SU-DHL-6 (cell line): ENCODE measurements at regions not wholly inside any gene's neighbourhood (a gene's known extent, or its start where the extent isn't known, plus 50 kb on each side); places are given as distances from the start of the nearest gene placed in this dataset.

Source experiments
- H2AFZ ChIP-seq: fragments of 200-600 bp; sonication (generic); 2 replicates; pipeline ENCODE4 v1.6.1; 2014; ENCODE audit warnings: low read depth, mild to moderate bottlenecking, moderate library complexity, mixed read lengths, antibody characterized with exemption, low read length; ENCODE audit not compliant: severe bottlenecking
- H3F3A ChIP-seq: fragments of 200-600 bp; shearing (Covaris generic); 2 replicates; pipeline ENCODE4 v1.6.0; 2016; ENCODE audit warnings: antibody characterized with exemption, mild to moderate bottlenecking; ENCODE audit not compliant: insufficient read depth
- H3K27ac ChIP-seq: fragments of 200-600 bp; sonication (generic); 2 replicates; pipeline ENCODE4 v1.5.1; 2016; ENCODE audit warnings: low read depth, mild to moderate bottlenecking, low read length, moderate library complexity, mixed read lengths
- H3K27me3 ChIP-seq: fragments of 200-600 bp; sonication (generic), shearing (Covaris generic); 2 replicates; pipeline ENCODE4 v1.6.0; 2014; ENCODE audit warnings: mild to moderate bottlenecking, low read length
- H3K36me3 ChIP-seq: fragments of 200-600 bp; sonication (generic); 2 replicates; pipeline ENCODE4 v1.6.1; 2014; ENCODE audit warnings: mild to moderate bottlenecking, low read length, mixed read lengths
- H3K4me2 ChIP-seq: fragments of 300-600, 200-600 bp; shearing (Covaris generic), sonication (generic); 2 replicates; pipeline ENCODE4 v1.6.0; 2014; ENCODE audit warnings: low read length, low read depth, mild to moderate bottlenecking; ENCODE audit not compliant: poor library complexity, severe bottlenecking
- H3K4me3 ChIP-seq: fragments of 200-600 bp; sonication (generic); 2 replicates; pipeline ENCODE4 v1.5.1; 2014; ENCODE audit warnings: antibody characterized with exemption, low read length, mild to moderate bottlenecking, mixed read lengths; ENCODE audit not compliant: insufficient read depth, poor library complexity, severe bottlenecking
- H3K79me2 ChIP-seq: fragments of 200-600 bp; sonication (generic); 2 replicates; pipeline ENCODE4 v1.6.1; 2014; ENCODE audit warnings: mild to moderate bottlenecking, low read length, moderate library complexity; ENCODE audit not compliant: insufficient read depth
- H3K9ac ChIP-seq: fragments of 200-600 bp; sonication (generic); 2 replicates; pipeline ENCODE4 v1.7.0; 2014; ENCODE audit warnings: mild to moderate bottlenecking, low read length
- H3K9me2 ChIP-seq: fragments of 200-600 bp; sonication (generic); replicated peaks from 2 replicates; pipeline ENCODE4 v1.6.1; 2014; ENCODE audit warnings: low read length; ENCODE audit not compliant: insufficient read depth
- H3K9me3 ChIP-seq: fragments of 200-600 bp; sonication (generic); 2 replicates; pipeline ENCODE4 v1.6.1; 2014; ENCODE audit warnings: low read length, mixed read lengths; ENCODE audit not compliant: insufficient read depth
- H4K20me1 ChIP-seq: fragments of 200-600 bp; sonication (generic); 2 replicates; pipeline ENCODE4 v1.6.1; 2014; ENCODE audit warnings: low read depth, mild to moderate bottlenecking, antibody characterized with exemption, low read length, moderate library complexity, mixed read lengths
- EZH2phosphoT487 ChIP-seq: fragments of 200-600 bp; sonication (generic), shearing (Covaris generic); conservative IDR thresholded peaks from 2 replicates; pipeline ENCODE4 v1.6.1; 2018; ENCODE audit warnings: mild to moderate bottlenecking, antibody characterized with exemption, low read length, moderate library complexity, mixed read lengths
- TF ChIP-seq, protein P1 (sequence below): fragments of 200-600 bp; sonication (generic); IDR thresholded peaks from one replicate; pipeline ENCODE4 v1.5.1; 2017; ENCODE audit warnings: antibody characterized with exemption, mild to moderate bottlenecking, low read length, moderate library complexity; ENCODE audit not compliant: insufficient read depth, poor library complexity, severe bottlenecking

DNA sequence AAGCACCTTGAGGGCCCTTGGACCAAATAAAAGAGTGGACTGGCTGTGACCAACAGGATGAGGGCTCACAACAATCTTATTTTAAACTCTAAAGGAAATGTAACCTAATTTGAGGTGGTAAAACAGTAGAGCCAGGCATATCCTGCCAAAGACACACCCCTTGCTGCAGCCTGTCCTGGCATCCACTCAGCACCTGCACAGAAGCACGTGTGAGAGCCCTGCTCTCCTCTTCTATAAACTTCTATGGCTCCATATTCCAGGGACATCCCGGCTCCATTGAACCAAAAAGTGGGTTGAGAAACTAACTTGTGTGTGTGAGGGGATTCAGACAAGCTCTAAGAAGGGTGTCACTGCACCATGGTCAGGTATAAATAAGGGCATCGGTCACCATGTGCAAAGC is 190.9 kb upstream of the CHRNA7 start:
- no peak overlapping the region for H3K27ac ChIP-seq
- H2AFZ ChIP-seq, result no peak overlapping the region
- no peaks in the 10 kb centered on the region for H3F3A ChIP-seq
- TF ChIP-seq EZH2phosphoT487, result no peak
- TF ChIP-seq, protein P1, sequence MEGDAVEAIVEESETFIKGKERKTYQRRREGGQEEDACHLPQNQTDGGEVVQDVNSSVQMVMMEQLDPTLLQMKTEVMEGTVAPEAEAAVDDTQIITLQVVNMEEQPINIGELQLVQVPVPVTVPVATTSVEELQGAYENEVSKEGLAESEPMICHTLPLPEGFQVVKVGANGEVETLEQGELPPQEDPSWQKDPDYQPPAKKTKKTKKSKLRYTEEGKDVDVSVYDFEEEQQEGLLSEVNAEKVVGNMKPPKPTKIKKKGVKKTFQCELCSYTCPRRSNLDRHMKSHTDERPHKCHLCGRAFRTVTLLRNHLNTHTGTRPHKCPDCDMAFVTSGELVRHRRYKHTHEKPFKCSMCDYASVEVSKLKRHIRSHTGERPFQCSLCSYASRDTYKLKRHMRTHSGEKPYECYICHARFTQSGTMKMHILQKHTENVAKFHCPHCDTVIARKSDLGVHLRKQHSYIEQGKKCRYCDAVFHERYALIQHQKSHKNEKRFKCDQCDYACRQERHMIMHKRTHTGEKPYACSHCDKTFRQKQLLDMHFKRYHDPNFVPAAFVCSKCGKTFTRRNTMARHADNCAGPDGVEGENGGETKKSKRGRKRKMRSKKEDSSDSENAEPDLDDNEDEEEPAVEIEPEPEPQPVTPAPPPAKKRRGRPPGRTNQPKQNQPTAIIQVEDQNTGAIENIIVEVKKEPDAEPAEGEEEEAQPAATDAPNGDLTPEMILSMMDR, result no peak
- no peaks in the 10 kb centered on the region for H4K20me1 ChIP-seq
- H3K36me3 ChIP-seq, result no peaks in the 10 kb centered on the region
- H3K9ac ChIP-seq, result no peak overlapping the region
- H3K79me2 ChIP-seq, result no peaks in the 10 kb centered on the region
- no peaks in the 10 kb centered on the region for H3K9me2 ChIP-seq
- H3K4me3 ChIP-seq, result no peak overlapping the region
- H3K9me3 ChIP-seq, result no peaks in the 10 kb centered on the region
- no peaks in the 10 kb centered on the region for H3K27me3 ChIP-seq
- no peak overlapping the region for H3K4me2 ChIP-seq

DNA sequence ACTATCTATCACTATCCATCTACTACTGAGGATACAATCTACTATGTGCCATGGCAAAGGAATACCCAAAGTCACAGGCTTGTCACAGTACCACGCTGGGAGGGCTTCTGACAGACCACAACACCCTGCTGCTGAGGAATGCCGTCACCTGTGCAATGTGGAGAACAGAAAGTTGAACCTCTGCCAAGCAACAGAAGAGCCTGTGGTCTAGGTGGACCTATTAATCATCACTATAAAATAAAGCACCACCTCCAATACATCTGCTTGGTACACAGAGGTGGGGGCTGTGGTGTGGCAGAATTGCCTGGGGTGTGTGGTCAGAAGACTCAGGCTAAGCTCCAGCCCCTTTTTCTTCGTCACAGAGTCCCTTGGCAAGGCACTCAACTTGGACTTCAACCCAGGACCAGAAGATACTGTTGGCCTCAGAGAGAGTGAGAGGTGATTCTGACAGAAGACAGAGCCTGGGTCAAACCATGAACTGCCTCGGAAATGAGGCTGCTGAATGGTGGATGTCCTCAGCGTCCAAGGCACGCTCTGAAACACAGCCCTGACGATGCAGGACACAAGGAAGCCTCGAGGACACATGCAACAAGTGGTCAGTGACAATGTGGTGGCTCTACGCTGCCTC is 189.4 kb upstream of the CHRNA7 start:
- Histone ChIP-seq H3K27ac (no peak overlapping the region), H3K9me2 (no peaks in the 10 kb centered on the region), H3K27me3 (no peaks in the 10 kb centered on the region), H2AFZ (no peak overlapping the region), H3K4me3 (no peak overlapping the region), H4K20me1 (no peaks in the 10 kb centered on the region), H3F3A (no peaks in the 10 kb centered on the region), H3K4me2 (no peak overlapping the region), H3K9ac (no peak overlapping the region), H3K79me2 (no peaks in the 10 kb centered on the region), H3K36me3 (no peaks in the 10 kb centered on the region), H3K9me3 (no peaks in the 10 kb centered on the region)
- TF ChIP-seq, protein P1, result no peak
- no peak for TF ChIP-seq EZH2phosphoT487

DNA sequence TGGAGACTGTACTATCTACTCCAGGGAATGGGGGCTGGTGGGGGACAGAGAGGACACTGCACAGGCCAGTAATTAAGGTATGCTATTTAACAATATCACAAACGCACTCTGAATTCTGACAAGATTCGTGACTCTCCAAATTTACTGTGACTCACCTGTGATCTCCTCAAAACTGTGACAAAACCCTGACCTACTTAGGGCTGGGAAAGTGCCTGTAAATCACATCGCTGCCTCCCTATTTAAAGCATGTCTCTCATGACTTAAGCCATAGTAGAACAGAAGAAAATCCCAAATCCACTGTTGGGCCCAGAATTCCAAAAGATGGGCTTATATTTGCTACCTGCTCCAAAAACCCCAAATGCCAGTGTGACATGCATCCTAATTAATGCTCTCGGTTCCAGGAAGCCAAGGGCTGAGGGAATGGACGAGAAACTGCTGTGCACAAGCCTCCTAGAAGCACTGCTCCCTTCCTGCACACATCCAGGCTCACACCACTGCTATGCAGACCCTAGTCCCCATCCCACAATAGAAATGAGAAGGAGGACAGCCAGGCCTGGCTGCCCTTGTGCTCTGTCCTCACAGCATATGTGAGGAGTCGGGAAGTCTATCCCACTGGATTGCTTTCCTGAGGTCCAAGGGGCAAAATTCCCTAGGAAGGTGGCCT is 187.7 kb upstream of the CHRNA7 start:
- no peaks in the 10 kb centered on the region for H3K36me3 ChIP-seq
- no peak overlapping the region for H3K4me2 ChIP-seq
- H3F3A ChIP-seq, result no peaks in the 10 kb centered on the region
- no peak overlapping the region for H2AFZ ChIP-seq
- H4K20me1 ChIP-seq, result no peaks in the 10 kb centered on the region
- no peaks in the 10 kb centered on the region for H3K9me2 ChIP-seq
- TF ChIP-seq, protein P1, result no peak
- no peak for TF ChIP-seq EZH2phosphoT487
- no peaks in the 10 kb centered on the region for H3K27me3 ChIP-seq
- no peak overlapping the region for H3K27ac ChIP-seq
- no peak overlapping the region for H3K9ac ChIP-seq
- H3K79me2 ChIP-seq, result no peaks in the 10 kb centered on the region
- H3K4me3 ChIP-seq, result no peak overlapping the region
- no peaks in the 10 kb centered on the region for H3K9me3 ChIP-seq
